Sigmoid colon (tissue), 6 donors: ENCODE measurements at regions not wholly inside any gene's neighbourhood (a gene's known extent, or its start where the extent isn't known, plus 50 kb on each side); places are given as distances from the start of the nearest gene placed in this dataset.

Experiments used
- DNase-seq: peaks from one replicate; pipeline ENCODE4 v3.0.0-alpha.2; 2019
- H3K27ac ChIP-seq, 4 donors: fragments of 200-600 bp; sonication (generic); one replicate each; pipeline ENCODE4 v1.5.1; 2016 to 2019; ENCODE audit warnings: mild to moderate bottlenecking in 1 of 4
- H3K27me3 ChIP-seq, 3 donors: fragments of 200-600 bp; sonication (generic); one replicate each; pipeline ENCODE4 v1.5.1; 2019; ENCODE audit warnings: mild to moderate bottlenecking in 1 of 3
- H3K36me3 ChIP-seq, 4 donors: fragments of 200-600 bp; sonication (generic); one replicate each; pipeline ENCODE4 v1.5.1; 2016 to 2019
- H3K4me1 ChIP-seq, 4 donors: fragments of 200-600 bp; sonication (generic); one replicate each; pipeline ENCODE4 v1.5.1; 2017 to 2019
- H3K4me3 ChIP-seq, 4 donors: fragments of 200-600 bp; sonication (generic); one replicate each; pipeline ENCODE4 v1.5.1; 2017 to 2019; ENCODE audit warnings: mild to moderate bottlenecking in 2 of 4, moderate library complexity in 1 of 4
- H3K9me3 ChIP-seq, 4 donors: fragments of 200-600 bp in 3 of 4; sonication (generic) in 3 of 4; one replicate each; pipeline versions ENCODE4 v1.5.1 to v1.6.1; 2013 to 2019
- EP300 ChIP-seq, 4 donors: sonication (generic); formaldehyde crosslinking; IDR thresholded peaks; one replicate each; pipeline ENCODE4 v1.6.1; 2017; ENCODE audit warnings: antibody characterized with exemption in 4 of 4
- POLR2A ChIP-seq, 2 donors: fragments of 450-650 bp; IDR thresholded peaks; one replicate each; pipeline ENCODE4 v1.6.1; 2016; ENCODE audit warnings: antibody characterized with exemption in 2 of 2, mild to moderate bottlenecking in 2 of 2, moderate library complexity in 2 of 2
- POLR2AphosphoS5 ChIP-seq, 4 donors: sonication (generic); formaldehyde crosslinking; IDR thresholded peaks; one replicate each; pipeline ENCODE4 v1.6.1; 2017; ENCODE audit warnings: antibody characterized with exemption in 4 of 4
- WGBS, 2 donors: extraction: QIAGEN DNeasy Blood & Tissue Kit; methylation state at CpG; one replicate each; pipeline ENCODE4 v1.1.7; 2013; 5-methylcytosine and 5-hydroxymethylcytosine counted together
- intact Hi-C: fragments of 100-400 bp; cut with DNase I; formaldehyde crosslinking; loops from one replicate; pipeline ENCODE4 v1.15.1; 2023
- TF ChIP-seq, protein P1 (sequence below), 4 experiments: fragments of 450-650 bp in 3 of 4; fragments of 200-600 bp in 1 of 4; IDR thresholded peaks; one replicate each; pipeline ENCODE4 v1.5.1; 2016 to 2019; ENCODE audit warnings: antibody characterized with exemption in 4 of 4, mild to moderate bottlenecking in 3 of 4, moderate library complexity in 2 of 4
- donor health status: healthy with polysubstance abuse.
- donor health status: healthy.

DNA sequence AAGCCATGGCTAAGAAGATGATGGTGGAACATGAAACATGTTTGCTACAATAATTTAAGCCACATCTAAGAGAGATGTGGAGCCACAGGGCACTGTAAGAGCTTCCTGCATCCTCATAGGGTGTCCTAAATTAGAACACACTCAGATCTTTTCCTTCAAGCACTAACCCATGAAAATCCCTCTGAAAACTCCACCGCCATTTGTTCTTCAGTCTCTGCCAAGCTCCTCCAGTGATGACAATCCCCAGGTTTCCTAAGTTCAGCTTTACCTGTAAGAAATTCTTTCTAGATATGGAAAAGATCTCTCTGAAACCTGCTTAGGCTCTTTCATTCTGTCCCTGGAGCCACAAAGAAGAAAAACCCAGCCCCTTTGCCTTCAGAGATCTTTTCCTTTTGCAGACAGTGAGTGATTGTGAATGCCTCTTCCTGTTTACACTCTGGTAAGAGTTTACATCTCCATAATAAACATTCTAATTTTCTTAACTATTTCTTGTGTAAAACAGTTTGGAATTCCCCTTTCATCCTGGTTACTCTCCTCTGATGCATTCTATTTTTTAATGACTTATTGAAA, 907.2 kb downstream of the VRK1 start:
- Histone ChIP-seq H3K27ac (no peak overlapping the region), H3K4me3 (no peak overlapping the region), H3K36me3 (no peaks in the 10 kb centered on the region), H3K4me1 (no peaks in the 10 kb centered on the region), H3K27me3 (no peaks in the 10 kb centered on the region), H3K9me3 (no peaks in the 10 kb centered on the region)
- intact Hi-C loops, result no loop called here
- no peak for DNase-seq
- 77 to 87% methylated on average over 1 of the region's 1 CpG for WGBS, 2 donors
- TF ChIP-seq POLR2AphosphoS5 (IDR thresholded peaks at IDR 0.05) (no peak), EP300 (IDR thresholded peaks at IDR 0.05) (no peak), POLR2A (IDR thresholded peaks at IDR 0.05) (no peak)
- TF ChIP-seq, protein P1, sequence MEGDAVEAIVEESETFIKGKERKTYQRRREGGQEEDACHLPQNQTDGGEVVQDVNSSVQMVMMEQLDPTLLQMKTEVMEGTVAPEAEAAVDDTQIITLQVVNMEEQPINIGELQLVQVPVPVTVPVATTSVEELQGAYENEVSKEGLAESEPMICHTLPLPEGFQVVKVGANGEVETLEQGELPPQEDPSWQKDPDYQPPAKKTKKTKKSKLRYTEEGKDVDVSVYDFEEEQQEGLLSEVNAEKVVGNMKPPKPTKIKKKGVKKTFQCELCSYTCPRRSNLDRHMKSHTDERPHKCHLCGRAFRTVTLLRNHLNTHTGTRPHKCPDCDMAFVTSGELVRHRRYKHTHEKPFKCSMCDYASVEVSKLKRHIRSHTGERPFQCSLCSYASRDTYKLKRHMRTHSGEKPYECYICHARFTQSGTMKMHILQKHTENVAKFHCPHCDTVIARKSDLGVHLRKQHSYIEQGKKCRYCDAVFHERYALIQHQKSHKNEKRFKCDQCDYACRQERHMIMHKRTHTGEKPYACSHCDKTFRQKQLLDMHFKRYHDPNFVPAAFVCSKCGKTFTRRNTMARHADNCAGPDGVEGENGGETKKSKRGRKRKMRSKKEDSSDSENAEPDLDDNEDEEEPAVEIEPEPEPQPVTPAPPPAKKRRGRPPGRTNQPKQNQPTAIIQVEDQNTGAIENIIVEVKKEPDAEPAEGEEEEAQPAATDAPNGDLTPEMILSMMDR (IDR thresholded peaks at IDR 0.05), result no peak

GRCh38 chr14:97705107-97705506, 907.9 kb downstream of the VRK1 start:
- intact Hi-C loops, result no loop called here
- no peaks in the 10 kb centered on the region for H3K9me3 ChIP-seq
- WGBS, 2 donors, result 44 to 79% methylated on average over 2 of the region's 2 CpGs

GRCh38 chr14:97705976-97706375, 908.8 kb downstream of the VRK1 start:
- TF ChIP-seq POLR2AphosphoS5 (IDR thresholded peaks at IDR 0.05), result no peak
- TF ChIP-seq, protein P1 (IDR thresholded peaks at IDR 0.05), result no peak
- no peak for DNase-seq
- intact Hi-C loops, result no loop called here
- Histone ChIP-seq H3K4me1 (no peaks in the 10 kb centered on the region), H3K4me3 (no peak overlapping the region), H3K36me3 (no peaks in the 10 kb centered on the region), H3K9me3 (no peaks in the 10 kb centered on the region), H3K27me3 (no peaks in the 10 kb centered on the region), H3K27ac (no peak overlapping the region)
- 54 to 57% methylated on average over 2 of the region's 2 CpGs for WGBS, 2 donors

More at GRCh38 chr14:97705107-97705506, 907.9 kb downstream of the VRK1 start:
- H3K4me3 ChIP-seq, result no peak overlapping the region
- H3K36me3 ChIP-seq, result no peaks in the 10 kb centered on the region
- no peak overlapping the region for H3K27ac ChIP-seq
- H3K27me3 ChIP-seq, result no peaks in the 10 kb centered on the region
- TF ChIP-seq EP300 (IDR thresholded peaks at IDR 0.05), result no peak
- TF ChIP-seq, protein P1 (IDR thresholded peaks at IDR 0.05), result no peak
- no peak for TF ChIP-seq POLR2AphosphoS5 (IDR thresholded peaks at IDR 0.05)
- no peak for TF ChIP-seq POLR2A (IDR thresholded peaks at IDR 0.05)
- H3K4me1 ChIP-seq, result no peaks in the 10 kb centered on the region
- no peak for DNase-seq

DNA sequence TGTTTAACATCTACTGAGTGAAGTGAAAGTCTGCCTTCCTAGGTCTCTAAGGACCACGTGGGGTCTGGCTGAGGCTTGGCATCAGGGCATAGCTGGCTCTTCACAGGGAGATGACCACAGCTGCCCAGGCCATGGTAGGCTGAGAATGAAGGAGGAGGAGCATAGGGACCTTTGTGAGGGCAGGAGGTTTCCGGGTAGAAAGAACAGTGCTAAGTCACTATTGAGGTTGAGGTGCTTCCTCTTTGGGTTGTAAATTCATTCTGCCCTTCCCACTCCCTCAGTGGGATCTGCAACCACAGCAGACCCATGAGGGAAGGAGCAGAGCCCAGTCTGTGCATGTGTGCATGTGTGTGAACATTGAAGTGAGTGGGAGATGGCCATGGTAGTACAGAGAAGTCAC, 909.6 kb downstream of the VRK1 start:
- no peaks in the 10 kb centered on the region for H3K4me1 ChIP-seq
- intact Hi-C loops, result no loop called here
- TF ChIP-seq, protein P1 (IDR thresholded peaks at IDR 0.05), result no peak
- TF ChIP-seq POLR2A (IDR thresholded peaks at IDR 0.05), result no peak
- TF ChIP-seq EP300 (IDR thresholded peaks at IDR 0.05), result no peak
- no peak for TF ChIP-seq POLR2AphosphoS5 (IDR thresholded peaks at IDR 0.05)
- no peaks in the 10 kb centered on the region for H3K36me3 ChIP-seq
- no peaks in the 10 kb centered on the region for H3K9me3 ChIP-seq
- DNase-seq, result no peak
- H3K4me3 ChIP-seq, result no peak overlapping the region
- no peaks in the 10 kb centered on the region for H3K27me3 ChIP-seq
- H3K27ac ChIP-seq, result no peak overlapping the region
- 44 to 46% methylated on average over 2 of the region's 2 CpGs for WGBS, 2 donors

DNA sequence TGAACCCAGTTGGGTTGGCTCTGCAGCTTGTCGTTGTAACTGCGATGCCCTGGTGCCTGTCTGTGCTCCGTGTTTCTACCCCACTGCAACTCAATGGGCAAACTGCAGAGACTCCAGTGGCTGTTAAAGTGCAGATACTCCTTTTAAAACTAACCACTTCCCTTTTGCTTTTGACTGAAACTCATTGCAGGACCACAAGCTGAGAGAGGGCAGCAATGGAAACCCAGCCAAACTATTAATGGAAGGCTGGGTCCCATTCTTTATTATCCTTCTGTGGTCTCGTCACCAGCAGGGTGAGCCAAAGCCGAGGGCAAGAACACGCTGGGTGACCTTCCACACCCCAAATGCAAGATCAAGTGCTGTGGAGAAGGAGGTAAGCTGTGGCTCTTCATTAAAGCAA, 910.4 kb downstream of the VRK1 start:
- no peak for TF ChIP-seq EP300 (IDR thresholded peaks at IDR 0.05)
- 49 to 65% methylated on average over 6 of the region's 6 CpGs for WGBS, 2 donors
- no peaks in the 10 kb centered on the region for H3K27me3 ChIP-seq
- intact Hi-C loops, result no loop called here
- no peak overlapping the region for H3K4me3 ChIP-seq
- no peaks in the 10 kb centered on the region for H3K36me3 ChIP-seq
- no peak overlapping the region for H3K27ac ChIP-seq
- DNase-seq, result no peak
- H3K9me3 ChIP-seq, result no peaks in the 10 kb centered on the region
- no peaks in the 10 kb centered on the region for H3K4me1 ChIP-seq
